C4-2B (cell line): ENCODE measurements at regions not wholly inside any gene's neighbourhood (a gene's known extent, or its start where the extent isn't known, plus 50 kb on each side); places are given as distances from the start of the nearest gene placed in this dataset.

Experiments used
- CTCF ChIP-seq: fragments of 450-650 bp; conservative IDR thresholded peaks from 2 replicates; pipeline ENCODE4 v1.5.1; 2017; ENCODE audit warnings: mild to moderate bottlenecking
- ZFX ChIP-seq: fragments of 450-650 bp; IDR thresholded peaks from 2 replicates; pipeline ENCODE4 v1.6.1; 2017

DNA sequence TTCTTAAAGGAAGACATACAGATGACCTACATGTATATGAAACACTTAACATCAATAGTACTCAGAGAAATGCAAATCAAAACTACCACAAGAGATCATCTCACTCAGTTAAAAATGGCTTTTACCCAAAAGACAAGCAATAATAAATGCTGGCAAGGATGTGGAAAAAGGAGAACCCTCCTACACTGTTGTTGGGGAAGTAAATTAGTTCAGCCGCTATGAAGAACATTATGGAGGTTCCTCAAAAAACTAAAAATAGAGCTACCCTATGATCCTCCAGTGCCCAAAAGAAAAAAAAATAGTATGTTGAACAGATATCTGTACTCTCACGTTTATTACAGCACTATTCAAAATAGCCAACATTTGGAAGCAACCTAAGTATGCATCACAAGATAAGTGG, 1579.4 kb upstream of the TMEFF2 start:
- TF ChIP-seq CTCF, result no peak
- TF ChIP-seq ZFX, result no peak
